Transverse colon (tissue), 4 donors: ENCODE measurements at regions not wholly inside any gene's neighbourhood (a gene's known extent, or its start where the extent isn't known, plus 50 kb on each side); places are given as distances from the start of the nearest gene placed in this dataset.

Source experiments
- DNase-seq: peaks from one replicate; pipeline ENCODE4 v3.0.0-alpha.2; 2019
- H3K27ac ChIP-seq, 4 donors: fragments of 200-600 bp; sonication (generic); 2 replicates each; pipeline ENCODE4 v1.5.1; 2016 to 2018; ENCODE audit warnings: inconsistent platforms in 4 of 4
- H3K27me3 ChIP-seq: fragments of 200-600 bp; sonication (generic); 2 replicates; pipeline ENCODE4 v1.5.1; 2017; ENCODE audit warnings: inconsistent platforms
- H3K36me3 ChIP-seq, 4 donors: fragments of 200-600 bp; sonication (generic); 2 replicates each; pipeline ENCODE4 v1.5.1; 2017 to 2019; ENCODE audit warnings: inconsistent platforms in 4 of 4
- H3K4me1 ChIP-seq, 4 donors: fragments of 200-600 bp; sonication (generic); 2 replicates each; pipeline ENCODE4 v1.5.1; 2017 to 2020; ENCODE audit warnings: inconsistent platforms in 4 of 4
- H3K4me3 ChIP-seq, 4 donors: fragments of 200-600 bp; sonication (generic); 1 replicate in 1 of 4; 2 replicates in 3 of 4; pipeline versions ENCODE4 v1.5.1 to v1.6.1; 2017 to 2019; ENCODE audit warnings: inconsistent platforms in 4 of 4
- H3K9me3 ChIP-seq, 2 donors: fragments of 200-600 bp; sonication (generic); 2 replicates each; pipeline ENCODE4 v1.5.1; 2017 to 2019; ENCODE audit warnings: inconsistent platforms in 2 of 2
- EP300 ChIP-seq: sonication (generic); formaldehyde crosslinking; IDR thresholded peaks from one replicate; pipeline ENCODE4 v1.6.1; 2017; ENCODE audit warnings: antibody characterized with exemption, low read depth
- POLR2A ChIP-seq: fragments of 450-650 bp; IDR thresholded peaks from one replicate; pipeline ENCODE4 v1.6.1; 2016; ENCODE audit warnings: antibody characterized with exemption, mild to moderate bottlenecking, moderate library complexity
- POLR2AphosphoS5 ChIP-seq, 3 donors: sonication (generic); formaldehyde crosslinking; IDR thresholded peaks; one replicate each; pipeline ENCODE4 v1.6.1; 2016; ENCODE audit warnings: antibody characterized with exemption in 3 of 3
- WGBS, 2 donors: methylation state at CpG; one replicate each; pipeline ENCODE4 v1.1.5; 2018; ENCODE audit warnings: low coverage in 1 of 2; 5-methylcytosine and 5-hydroxymethylcytosine counted together
- in situ Hi-C, 4 donors: fragments of 200-750 bp; cut with MboI; loops; one replicate each; pipeline versions ENCODE4 v1.15.0 to v1.15.1; 2017; ENCODE audit warnings: low sequenced_read_pairs in 3 of 4, low pct_ligation_motif_present in 1 of 4, low pct_unique_long_range_greater_than_20kb in 1 of 4
- intact Hi-C: fragments of 100-400 bp; cut with DNase I; formaldehyde crosslinking; loops from one replicate; pipeline ENCODE4 v1.15.1; 2023; ENCODE audit warnings: low total_unique reads
- TF ChIP-seq, protein P1 (sequence below), 5 experiments: fragments of 200-600 bp in 3 of 5; fragments of 450-650 bp in 2 of 5; sonication (generic) in 3 of 5; IDR thresholded peaks; 1 replicate in 2 of 5; 2 replicates in 3 of 5; pipeline ENCODE4 v1.5.1; 2016 to 2017; ENCODE audit warnings: antibody characterized with exemption in 5 of 5, inconsistent platforms in 3 of 5, mild to moderate bottlenecking in 2 of 5, moderate library complexity in 1 of 5

DNA sequence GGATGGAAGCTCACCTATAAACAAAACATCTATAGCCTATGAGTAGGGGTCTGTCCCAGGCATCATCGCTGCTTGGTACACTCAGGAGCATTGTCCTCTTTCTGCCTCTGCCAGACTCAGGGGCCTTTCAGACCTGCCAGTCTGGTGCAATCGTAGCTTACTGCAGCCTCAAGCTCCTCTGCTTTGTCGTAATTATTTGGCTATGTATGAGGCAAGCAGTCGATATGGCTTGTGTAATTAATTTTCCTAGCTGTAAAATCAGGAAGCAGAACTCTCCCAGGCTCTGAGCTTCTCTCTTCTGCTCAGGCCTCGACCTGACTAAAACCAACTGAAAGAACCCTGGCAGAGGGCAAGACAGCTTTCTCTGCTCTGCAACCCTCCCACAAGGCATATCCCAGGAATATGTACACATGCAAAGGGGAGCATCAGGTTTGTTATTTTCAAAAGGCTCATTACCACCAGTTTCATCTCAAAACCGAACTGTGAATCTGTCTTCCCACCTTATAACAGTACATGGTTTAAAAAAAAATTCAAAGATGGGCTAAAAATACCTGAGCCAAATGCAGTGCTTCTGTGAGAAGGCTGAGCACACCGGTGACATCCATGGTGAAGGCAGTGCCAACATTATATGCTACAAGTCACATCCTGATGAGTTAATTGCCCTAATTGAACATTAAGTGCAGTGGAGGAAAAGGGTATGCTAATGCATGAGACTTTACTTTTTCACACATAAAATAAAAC is 309.2 kb upstream of the EMCN start:
- no peak overlapping the region for H3K27ac ChIP-seq
- no peaks in the 10 kb centered on the region for H3K4me1 ChIP-seq
- no peaks in the 10 kb centered on the region for H3K36me3 ChIP-seq
- WGBS, 2 donors = 83% methylated on average over 7 of the region's 7 CpGs; no CpG with 5 or more reads in 1 of the 2 donors
- DNase-seq = no peak
- no peaks in the 10 kb centered on the region for H3K27me3 ChIP-seq
- intact Hi-C loops (no loop called here), in situ Hi-C loops (no loop called here)
- no peaks in the 10 kb centered on the region for H3K9me3 ChIP-seq
- TF ChIP-seq POLR2AphosphoS5 (IDR thresholded peaks at IDR 0.05) (no peak), POLR2A (no peak), EP300 (no peak)
- TF ChIP-seq, protein P1, sequence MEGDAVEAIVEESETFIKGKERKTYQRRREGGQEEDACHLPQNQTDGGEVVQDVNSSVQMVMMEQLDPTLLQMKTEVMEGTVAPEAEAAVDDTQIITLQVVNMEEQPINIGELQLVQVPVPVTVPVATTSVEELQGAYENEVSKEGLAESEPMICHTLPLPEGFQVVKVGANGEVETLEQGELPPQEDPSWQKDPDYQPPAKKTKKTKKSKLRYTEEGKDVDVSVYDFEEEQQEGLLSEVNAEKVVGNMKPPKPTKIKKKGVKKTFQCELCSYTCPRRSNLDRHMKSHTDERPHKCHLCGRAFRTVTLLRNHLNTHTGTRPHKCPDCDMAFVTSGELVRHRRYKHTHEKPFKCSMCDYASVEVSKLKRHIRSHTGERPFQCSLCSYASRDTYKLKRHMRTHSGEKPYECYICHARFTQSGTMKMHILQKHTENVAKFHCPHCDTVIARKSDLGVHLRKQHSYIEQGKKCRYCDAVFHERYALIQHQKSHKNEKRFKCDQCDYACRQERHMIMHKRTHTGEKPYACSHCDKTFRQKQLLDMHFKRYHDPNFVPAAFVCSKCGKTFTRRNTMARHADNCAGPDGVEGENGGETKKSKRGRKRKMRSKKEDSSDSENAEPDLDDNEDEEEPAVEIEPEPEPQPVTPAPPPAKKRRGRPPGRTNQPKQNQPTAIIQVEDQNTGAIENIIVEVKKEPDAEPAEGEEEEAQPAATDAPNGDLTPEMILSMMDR (IDR thresholded peaks at IDR 0.05) = no peak
- H3K4me3 ChIP-seq = no peak overlapping the region

DNA sequence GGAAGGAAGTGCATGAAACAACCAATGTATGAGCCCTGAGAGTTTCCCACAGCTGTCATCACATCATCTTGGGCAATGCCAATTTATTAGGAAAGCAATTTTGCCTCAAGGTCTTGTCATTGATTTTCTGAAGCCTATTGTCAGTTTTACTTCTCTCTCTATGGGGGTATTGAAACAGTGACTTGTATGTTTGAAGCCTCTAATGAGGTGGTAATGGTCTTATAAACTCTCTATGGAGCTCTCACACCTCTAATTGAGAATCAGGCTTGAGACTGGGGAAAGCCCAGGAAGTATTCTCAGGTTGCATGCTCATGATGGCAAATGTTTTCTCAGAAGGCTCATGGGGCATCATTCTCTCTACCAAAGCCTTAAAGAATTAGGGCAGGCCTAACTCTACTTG is 308.2 kb upstream of the EMCN start:
- H3K9me3 ChIP-seq = no peaks in the 10 kb centered on the region
- TF ChIP-seq POLR2AphosphoS5 (IDR thresholded peaks at IDR 0.05) = no peak
- TF ChIP-seq POLR2A = no peak
- TF ChIP-seq, protein P1 (IDR thresholded peaks at IDR 0.05) = no peak
- TF ChIP-seq EP300 = no peak
- H3K4me3 ChIP-seq = no peak overlapping the region
- intact Hi-C loops = no loop called here
- no peaks in the 10 kb centered on the region for H3K27me3 ChIP-seq
- in situ Hi-C loops = no loop called here
- no peaks in the 10 kb centered on the region for H3K36me3 ChIP-seq
- no peak for DNase-seq
- no peak overlapping the region for H3K27ac ChIP-seq
- H3K4me1 ChIP-seq = no peaks in the 10 kb centered on the region

DNA sequence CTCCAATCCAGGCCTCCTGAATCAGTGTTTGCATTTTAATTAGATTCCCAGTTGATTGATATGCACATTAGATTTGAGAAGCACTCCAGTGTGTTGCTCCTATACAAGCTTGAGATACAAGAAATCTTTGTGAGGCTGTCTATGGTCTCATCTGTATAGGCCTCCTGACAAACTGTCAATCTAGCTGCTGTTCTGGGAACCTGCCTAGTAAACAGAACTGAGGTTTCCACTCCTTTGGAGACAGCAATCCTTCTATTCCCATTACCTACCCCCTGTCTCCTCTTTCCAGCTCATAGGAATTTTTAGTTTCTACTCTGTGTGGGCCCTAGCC is 306.1 kb upstream of the EMCN start:
- Histone ChIP-seq H3K4me1 (no peaks in the 10 kb centered on the region), H3K27ac (no peak overlapping the region), H3K4me3 (no peak overlapping the region), H3K27me3 (no peaks in the 10 kb centered on the region), H3K36me3 (no peaks in the 10 kb centered on the region), H3K9me3 (no peaks in the 10 kb centered on the region)
- intact Hi-C loops (no loop called here), in situ Hi-C loops (no loop called here)
- no peak for DNase-seq
- no peak for TF ChIP-seq EP300
- no peak for TF ChIP-seq POLR2AphosphoS5 (IDR thresholded peaks at IDR 0.05)
- no peak for TF ChIP-seq POLR2A
- TF ChIP-seq, protein P1 (IDR thresholded peaks at IDR 0.05) = no peak

DNA sequence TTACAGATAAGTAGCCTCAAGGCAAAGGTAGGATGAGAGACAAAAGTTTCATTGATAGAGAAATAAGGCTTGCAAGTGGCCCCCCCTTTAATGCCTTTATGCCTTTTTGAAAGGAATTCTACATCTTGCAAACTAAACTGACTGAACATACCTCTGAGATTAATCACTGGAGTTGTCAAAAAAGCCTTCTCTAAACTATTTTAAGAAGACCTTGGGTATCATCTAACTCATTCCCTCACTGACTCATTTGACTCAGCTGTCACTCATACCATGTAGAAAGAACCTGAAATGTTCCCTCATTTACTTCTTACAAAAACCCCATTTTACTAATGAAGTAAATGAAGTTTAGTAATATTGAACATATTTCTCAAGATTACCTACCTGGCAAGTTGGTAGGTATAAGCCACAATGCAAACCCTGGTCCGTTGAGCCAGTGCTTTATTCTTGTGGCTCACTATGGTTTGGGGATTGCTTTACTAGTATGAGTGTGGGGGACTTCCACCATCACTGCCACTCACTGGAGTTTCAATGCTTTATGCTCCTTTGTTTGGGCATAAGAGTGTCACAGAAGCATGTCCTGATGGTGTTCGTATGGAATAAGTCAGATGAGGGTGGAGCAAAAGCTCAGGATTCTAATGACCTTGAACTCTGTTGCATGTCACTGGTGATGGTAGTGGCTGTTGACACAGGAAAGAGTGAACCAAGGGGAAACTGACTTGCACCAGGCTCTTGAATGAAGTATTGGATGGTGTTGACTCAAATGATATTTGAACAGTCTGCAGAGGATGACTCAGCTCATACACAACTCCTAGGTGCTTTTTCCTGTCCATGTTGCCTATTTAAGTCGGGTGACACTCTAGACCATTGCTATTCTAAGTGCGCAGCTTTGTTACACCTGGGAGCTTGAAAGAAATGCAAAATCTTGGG is 305.5 kb upstream of the EMCN start:
- TF ChIP-seq, protein P1 (IDR thresholded peaks at IDR 0.05) = no peak
- no peak for TF ChIP-seq EP300
- TF ChIP-seq POLR2AphosphoS5 (IDR thresholded peaks at IDR 0.05) = no peak
- no peak for TF ChIP-seq POLR2A

More for the DNA sequence above, 305.5 kb upstream of the EMCN start:
- WGBS, 2 donors = 78 to 81% methylated on average over 4 of the region's 4 CpGs
- in situ Hi-C loops (no loop called here), intact Hi-C loops (no loop called here)
- H3K4me3 ChIP-seq = no peak overlapping the region
- no peak for DNase-seq
- no peaks in the 10 kb centered on the region for H3K36me3 ChIP-seq
- no peak overlapping the region for H3K27ac ChIP-seq
- no peaks in the 10 kb centered on the region for H3K27me3 ChIP-seq
- no peaks in the 10 kb centered on the region for H3K4me1 ChIP-seq
- no peaks in the 10 kb centered on the region for H3K9me3 ChIP-seq
